Activated naive CD8-positive, alpha-beta T cell treated with anti-CD3 and anti-CD28 coated beads, Interleukin-2, amount 50 U/mL, for 16 hours (primary cell): ENCODE measurements at regions not wholly inside any gene's neighbourhood (a gene's known extent, or its start where the extent isn't known, plus 50 kb on each side); places are given as distances from the start of the nearest gene placed in this dataset.

Experiments
- DNase-seq: peaks from one replicate; pipeline ENCODE4 v3.0.0-alpha.2; 2020; ENCODE audit warnings: low read depth, low spot score

- DNase-seq, result no peak
Measured at GRCh38 chr10:69740126-69740525, 61.6 kb upstream of the COL13A1 start.

- no peak for DNase-seq
Measured at GRCh38 chr10:69741252-69741651, 60.5 kb upstream of the COL13A1 start.

- DNase-seq, result no peak
Measured at GRCh38 chr10:69741671-69742355, 59.9 kb upstream of the COL13A1 start.

- no peak for DNase-seq
Measured at GRCh38 chr10:69742356-69742695, 59.4 kb upstream of the COL13A1 start.

- DNase-seq, result no peak
Measured at GRCh38 chr10:69742928-69743602, 58.6 kb upstream of the COL13A1 start.

- no peak for DNase-seq
Measured at GRCh38 chr10:69744971-69745370, 56.7 kb upstream of the COL13A1 start.

GRCh38 chr10:69745698-69746097, 56.0 kb upstream of the COL13A1 start:
- no peak for DNase-seq

- no peak for DNase-seq
Measured at GRCh38 chr10:69747179-69747578, 54.5 kb upstream of the COL13A1 start.

- DNase-seq, result no peak
Measured at GRCh38 chr10:69748621-69749020, 53.1 kb upstream of the COL13A1 start.

- no peak for DNase-seq
Measured at GRCh38 chr10:69749178-69750010, 52.3 kb upstream of the COL13A1 start.

GRCh38 chr10:69750011-69750373, 51.7 kb upstream of the COL13A1 start:
- no peak for DNase-seq

- no peak for DNase-seq
Measured at GRCh38 chr10:69750725-69751124, 51.0 kb upstream of the COL13A1 start.

GRCh38 chr10:69751214-69751613, 50.5 kb upstream of the COL13A1 start:
- no peak for DNase-seq
